PFSK-1 (cell line): ENCODE measurements at regions not wholly inside any gene's neighbourhood (a gene's known extent, or its start where the extent isn't known, plus 50 kb on each side); places are given as distances from the start of the nearest gene placed in this dataset.

Experiments used
- FOXP2 ChIP-seq: optimal IDR thresholded peaks from 2 replicates; pipeline ENCODE3; 2011; ENCODE audit warnings: borderline replicate concordance, control low read depth, inconsistent platforms; ENCODE audit not compliant: insufficient read depth; ENCODE audit errors: extremely low read length, extremely low read depth
- POLR2AphosphoS5 ChIP-seq: IDR thresholded peaks from 2 replicates; pipeline ENCODE4 v1.6.1; 2012; ENCODE audit warnings: low read depth, mild to moderate bottlenecking, control low read depth, low read length, moderate library complexity
- SIN3A ChIP-seq: IDR thresholded peaks from 2 replicates; pipeline ENCODE4 v1.6.1; 2012; ENCODE audit warnings: mild to moderate bottlenecking, low read length, moderate library complexity, borderline replicate concordance; ENCODE audit not compliant: insufficient read depth
- TAF1 ChIP-seq: IDR thresholded peaks from 2 replicates; pipeline ENCODE4 v1.6.1; 2012; ENCODE audit warnings: low read length, control low read depth, borderline replicate concordance; ENCODE audit not compliant: insufficient read depth
- TF ChIP-seq, protein P1 (sequence below), 2 experiments: IDR thresholded peaks; 2 replicates each; pipeline versions ENCODE4 v1.6.1 to v1.8.0; 2011 to 2012; ENCODE audit warnings: low read depth in 2 of 2, low read length in 2 of 2, control low read depth in 1 of 2, inconsistent platforms in 1 of 2, mild to moderate bottlenecking in 1 of 2, moderate library complexity in 1 of 2; ENCODE audit not compliant: insufficient read depth in 1 of 2

DNA sequence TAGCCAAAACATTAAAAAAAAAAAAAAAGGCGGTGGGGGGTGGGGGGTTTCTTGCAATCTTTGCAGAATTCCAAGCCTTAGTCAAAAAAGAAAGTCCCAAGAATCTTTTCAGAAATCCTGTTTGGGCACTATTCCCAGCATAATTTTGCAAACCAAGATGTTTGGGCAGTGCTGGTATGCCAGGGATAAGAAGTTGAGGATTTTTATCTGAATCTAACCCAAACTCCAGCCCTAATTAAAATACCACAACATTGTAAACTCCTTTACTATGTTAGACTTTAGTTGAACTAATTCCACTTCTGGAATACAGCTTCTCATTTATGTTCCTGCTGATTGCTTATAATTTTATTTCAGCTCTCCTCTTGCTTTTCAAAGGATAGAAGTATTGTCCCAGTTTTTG, 504.1 kb upstream of the ADGRL2 start:
- no peak for TF ChIP-seq SIN3A
- TF ChIP-seq FOXP2 = no peak
- TF ChIP-seq, protein P1, sequence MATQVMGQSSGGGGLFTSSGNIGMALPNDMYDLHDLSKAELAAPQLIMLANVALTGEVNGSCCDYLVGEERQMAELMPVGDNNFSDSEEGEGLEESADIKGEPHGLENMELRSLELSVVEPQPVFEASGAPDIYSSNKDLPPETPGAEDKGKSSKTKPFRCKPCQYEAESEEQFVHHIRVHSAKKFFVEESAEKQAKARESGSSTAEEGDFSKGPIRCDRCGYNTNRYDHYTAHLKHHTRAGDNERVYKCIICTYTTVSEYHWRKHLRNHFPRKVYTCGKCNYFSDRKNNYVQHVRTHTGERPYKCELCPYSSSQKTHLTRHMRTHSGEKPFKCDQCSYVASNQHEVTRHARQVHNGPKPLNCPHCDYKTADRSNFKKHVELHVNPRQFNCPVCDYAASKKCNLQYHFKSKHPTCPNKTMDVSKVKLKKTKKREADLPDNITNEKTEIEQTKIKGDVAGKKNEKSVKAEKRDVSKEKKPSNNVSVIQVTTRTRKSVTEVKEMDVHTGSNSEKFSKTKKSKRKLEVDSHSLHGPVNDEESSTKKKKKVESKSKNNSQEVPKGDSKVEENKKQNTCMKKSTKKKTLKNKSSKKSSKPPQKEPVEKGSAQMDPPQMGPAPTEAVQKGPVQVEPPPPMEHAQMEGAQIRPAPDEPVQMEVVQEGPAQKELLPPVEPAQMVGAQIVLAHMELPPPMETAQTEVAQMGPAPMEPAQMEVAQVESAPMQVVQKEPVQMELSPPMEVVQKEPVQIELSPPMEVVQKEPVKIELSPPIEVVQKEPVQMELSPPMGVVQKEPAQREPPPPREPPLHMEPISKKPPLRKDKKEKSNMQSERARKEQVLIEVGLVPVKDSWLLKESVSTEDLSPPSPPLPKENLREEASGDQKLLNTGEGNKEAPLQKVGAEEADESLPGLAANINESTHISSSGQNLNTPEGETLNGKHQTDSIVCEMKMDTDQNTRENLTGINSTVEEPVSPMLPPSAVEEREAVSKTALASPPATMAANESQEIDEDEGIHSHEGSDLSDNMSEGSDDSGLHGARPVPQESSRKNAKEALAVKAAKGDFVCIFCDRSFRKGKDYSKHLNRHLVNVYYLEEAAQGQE (IDR thresholded peaks at IDR 0.05; ENCODE audit: insufficient read depth in 1 of 2, low read depth in 2 of 2, low read length in 2 of 2) = no peak
- TF ChIP-seq TAF1 = no peak
- no peak for TF ChIP-seq POLR2AphosphoS5

DNA sequence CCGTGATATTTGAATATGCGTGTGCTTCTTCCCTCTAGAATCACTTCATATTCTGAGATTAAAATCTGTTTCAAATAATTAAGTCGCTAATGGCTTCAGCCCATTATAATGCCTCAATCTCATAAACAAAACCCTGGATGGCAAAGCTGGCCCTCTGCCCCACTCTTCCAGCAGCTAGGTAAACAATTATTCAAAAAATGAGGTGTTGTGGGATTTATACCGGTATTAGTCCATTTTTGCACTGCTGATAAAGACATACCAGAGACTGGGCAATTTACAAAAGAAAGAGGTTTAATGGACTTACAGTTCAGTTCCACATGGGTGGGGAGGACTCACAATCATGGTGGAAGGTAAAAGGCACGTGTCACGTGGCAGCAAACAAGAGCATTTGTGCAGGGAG, 510.4 kb upstream of the ADGRL2 start:
- TF ChIP-seq TAF1 (no peak), POLR2AphosphoS5 (no peak), SIN3A (no peak), FOXP2 (no peak)
- TF ChIP-seq, protein P1 (IDR thresholded peaks at IDR 0.05; ENCODE audit: insufficient read depth in 1 of 2, low read depth in 2 of 2, low read length in 2 of 2) = no peak

DNA sequence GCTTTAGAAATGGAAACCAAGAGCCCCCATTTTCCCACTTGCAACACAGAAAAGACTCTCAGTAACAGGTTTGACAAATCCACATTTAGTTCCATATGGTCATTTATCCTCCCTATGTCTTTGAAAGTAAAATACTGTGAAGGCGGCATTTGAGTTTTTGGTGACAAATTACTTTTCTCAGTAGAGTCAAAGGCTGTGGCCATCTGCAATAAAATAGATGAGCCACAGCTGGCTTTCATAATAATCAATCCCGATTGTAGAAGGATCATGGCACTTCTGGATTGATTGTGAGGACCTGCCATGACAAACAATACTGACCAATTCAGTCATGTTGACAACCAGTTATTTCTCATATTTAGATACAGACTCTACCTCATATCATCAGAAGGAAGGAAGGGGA, 512.0 kb upstream of the ADGRL2 start:
- TF ChIP-seq TAF1 (no peak), SIN3A (no peak), FOXP2 (no peak), POLR2AphosphoS5 (no peak)
- TF ChIP-seq, protein P1 (IDR thresholded peaks at IDR 0.05; ENCODE audit: insufficient read depth in 1 of 2, low read depth in 2 of 2, low read length in 2 of 2) = no peak

GRCh38 chr1:81287411-81288080, 513.2 kb upstream of the ADGRL2 start:
- TF ChIP-seq FOXP2 (no peak), POLR2AphosphoS5 (no peak), SIN3A (no peak), TAF1 (no peak)
- TF ChIP-seq, protein P1 (IDR thresholded peaks at IDR 0.05; ENCODE audit: insufficient read depth in 1 of 2, low read depth in 2 of 2, low read length in 2 of 2) = no peak

GRCh38 chr1:81270051-81270450, 530.7 kb upstream of the ADGRL2 start:
- TF ChIP-seq FOXP2 (no peak), TAF1 (no peak), POLR2AphosphoS5 (no peak), SIN3A (no peak)
- TF ChIP-seq, protein P1 (IDR thresholded peaks at IDR 0.05; ENCODE audit: insufficient read depth in 1 of 2, low read depth in 2 of 2, low read length in 2 of 2) = no peak
